ENCODE measurements at regions not wholly inside any gene's neighbourhood (a gene's known extent, or its start where the extent isn't known, plus 50 kb on each side); places are given as distances from the start of the nearest gene placed in this dataset.

GRCh38 chr10:30553626-30554439 is 75.7 kb downstream of the LYZL2 start:
- TF ChIP-seq FOS (IDR thresholded peaks at IDR 0.05; ENCODE audit: borderline replicate concordance, insufficient read depth, low read length) (no peak), CTCF (IDR thresholded peaks at IDR 0.05; ENCODE audit: extremely low read depth in 1 of 2, insufficient read depth in 1 of 2, low read depth in 1 of 2, low read length in 2 of 2) (no peak)
